Retinal pigment epithelial cell (primary cell): ENCODE measurements at regions not wholly inside any gene's neighbourhood (a gene's known extent, or its start where the extent isn't known, plus 50 kb on each side); places are given as distances from the start of the nearest gene placed in this dataset.

ENCODE experiments used
- DNase-seq: peaks from one replicate; pipeline ENCODE4 v3.0.0-alpha.2; 2010; ENCODE audit warnings: low read depth
- H3K4me3 ChIP-seq: 2 replicates; pipeline ENCODE4 v1.5.1; 2011; ENCODE audit warnings: mild to moderate bottlenecking, low read length, control low read depth, moderate library complexity
- CTCF ChIP-seq: conservative IDR thresholded peaks from 2 replicates; pipeline ENCODE4 v1.5.1; 2011; ENCODE audit warnings: low read depth, low read length, control low read depth, inconsistent platforms

GRCh38 chr2:194003911-194004310 is 1653.1 kb upstream of the SLC39A10 start:
- no peak for TF ChIP-seq CTCF
- no peak for DNase-seq
- no peak overlapping the region for H3K4me3 ChIP-seq

- no peak overlapping the region for H3K4me3 ChIP-seq
- TF ChIP-seq CTCF, result no peak
- no peak for DNase-seq
Measured at GRCh38 chr2:194002699-194003368, 1654.2 kb upstream of the SLC39A10 start.

- DNase-seq, result no peak
- H3K4me3 ChIP-seq, result no peak overlapping the region
- TF ChIP-seq CTCF, result no peak
Measured at GRCh38 chr2:193990868-193991267, 1666.2 kb upstream of the SLC39A10 start.

- DNase-seq, result no peak
- no peak overlapping the region for H3K4me3 ChIP-seq
Measured at GRCh38 chr2:193989645-193990044, 1667.4 kb upstream of the SLC39A10 start.

GRCh38 chr2:193988784-193989183 is 1668.2 kb upstream of the SLC39A10 start:
- no peak for DNase-seq
- no peak for TF ChIP-seq CTCF
- no peak overlapping the region for H3K4me3 ChIP-seq

More at GRCh38 chr2:193989645-193990044, 1667.4 kb upstream of the SLC39A10 start:
- TF ChIP-seq CTCF, result no peak

- no peak for TF ChIP-seq CTCF
- DNase-seq, result no peak
Measured at GRCh38 chr2:193985272-193985671, 1671.8 kb upstream of the SLC39A10 start.

GRCh38 chr2:193980599-193980998 is 1676.4 kb upstream of the SLC39A10 start:
- no peak for TF ChIP-seq CTCF
- H3K4me3 ChIP-seq, result no peak overlapping the region
- no peak for DNase-seq

More at GRCh38 chr2:193985272-193985671, 1671.8 kb upstream of the SLC39A10 start:
- H3K4me3 ChIP-seq, result no peak overlapping the region
